Astrocyte (in vitro differentiated cells and primary cell): ENCODE measurements at regions not wholly inside any gene's neighbourhood (a gene's known extent, or its start where the extent isn't known, plus 50 kb on each side); places are given as distances from the start of the nearest gene placed in this dataset.

ENCODE experiments used
- DNase-seq: peaks from one replicate; pipeline ENCODE4 v3.0.0-alpha.2; 2010; ENCODE audit warnings: low read depth
- FAIRE-seq: peaks from 2 replicates; lab custom pipeline; 2011; peaks lifted over from hg19 to GRCh38; lab: Jason Lieb, UNC
- H2AFZ ChIP-seq: 2 replicates; pipeline ENCODE4 v1.6.0; 2012; ENCODE audit warnings: low read depth, low read length, inconsistent platforms
- H3K27ac ChIP-seq: 2 replicates; pipeline ENCODE4 v1.5.1; 2011; ENCODE audit warnings: low read depth, low read length, inconsistent platforms
- H3K27me3 ChIP-seq: 2 replicates; pipeline ENCODE4 v1.6.0; 2011; ENCODE audit warnings: low read length, inconsistent platforms; ENCODE audit not compliant: insufficient read depth
- H3K36me3 ChIP-seq: 2 replicates; pipeline ENCODE4 v1.5.1; 2011; ENCODE audit warnings: low read length, inconsistent platforms; ENCODE audit not compliant: insufficient read depth
- H3K4me1 ChIP-seq: 2 replicates; pipeline ENCODE4 v1.5.1; 2011; ENCODE audit warnings: low read length, inconsistent platforms; ENCODE audit not compliant: insufficient read depth
- H3K4me2 ChIP-seq: 2 replicates; pipeline ENCODE4 v1.6.0; 2012; ENCODE audit warnings: low read length, inconsistent platforms
- H3K4me3 ChIP-seq: 2 replicates; pipeline ENCODE4 v1.5.1; 2011; ENCODE audit warnings: low read depth, mild to moderate bottlenecking, low read length, inconsistent platforms; ENCODE audit not compliant: insufficient read depth
- H3K79me2 ChIP-seq: 2 replicates; pipeline ENCODE4 v1.6.0; 2012; ENCODE audit warnings: mild to moderate bottlenecking, low read length, inconsistent platforms; ENCODE audit not compliant: insufficient read depth
- H3K9ac ChIP-seq: 2 replicates; pipeline ENCODE4 v1.6.0; 2012; ENCODE audit warnings: mild to moderate bottlenecking, low read length, inconsistent platforms
- H3K9me3 ChIP-seq: 2 replicates; pipeline ENCODE4 v1.5.1; 2012; ENCODE audit warnings: low read depth, mild to moderate bottlenecking, low read length, inconsistent platforms; ENCODE audit not compliant: insufficient read depth
- H4K20me1 ChIP-seq: 2 replicates; pipeline ENCODE4 v1.6.0; 2012; ENCODE audit warnings: low read length, inconsistent platforms; ENCODE audit not compliant: insufficient read depth
- H3K27ac Mint-ChIP-seq: one replicate; pipeline ENCODE4 v1.8.0; 2021; ENCODE audit warnings: mild to moderate bottlenecking, mixed read lengths; ENCODE audit not compliant: unreplicated experiment
- H3K27me3 Mint-ChIP-seq: one replicate; pipeline ENCODE4 v1.8.0; 2021; ENCODE audit warnings: low read depth, mixed read lengths; ENCODE audit not compliant: unreplicated experiment
- H3K36me3 Mint-ChIP-seq: one replicate; pipeline ENCODE4 v1.8.0; 2021; ENCODE audit warnings: low read depth, mixed read lengths; ENCODE audit not compliant: unreplicated experiment
- H3K4me1 Mint-ChIP-seq: one replicate; pipeline ENCODE4 v1.8.0; 2021; ENCODE audit warnings: low read depth, mixed read lengths; ENCODE audit not compliant: unreplicated experiment
- H3K4me3 Mint-ChIP-seq: one replicate; pipeline ENCODE4 v1.8.0; 2021; ENCODE audit warnings: mild to moderate bottlenecking, moderate library complexity, mixed read lengths; ENCODE audit not compliant: unreplicated experiment
- H3K9me3 Mint-ChIP-seq: one replicate; pipeline ENCODE4 v1.8.0; 2021; ENCODE audit warnings: mild to moderate bottlenecking, mixed read lengths; ENCODE audit not compliant: unreplicated experiment
- EZH2 ChIP-seq: IDR thresholded peaks from 2 replicates; pipeline ENCODE4 v1.6.1; 2012; ENCODE audit warnings: mild to moderate bottlenecking, low read length, inconsistent platforms; ENCODE audit not compliant: insufficient read depth
- TF ChIP-seq, protein P1 (sequence below): IDR thresholded peaks from 2 replicates; pipeline ENCODE4 v1.5.1; 2011; ENCODE audit warnings: low read depth, mild to moderate bottlenecking, inconsistent platforms, low read length, moderate library complexity; ENCODE audit not compliant: insufficient read depth

DNA sequence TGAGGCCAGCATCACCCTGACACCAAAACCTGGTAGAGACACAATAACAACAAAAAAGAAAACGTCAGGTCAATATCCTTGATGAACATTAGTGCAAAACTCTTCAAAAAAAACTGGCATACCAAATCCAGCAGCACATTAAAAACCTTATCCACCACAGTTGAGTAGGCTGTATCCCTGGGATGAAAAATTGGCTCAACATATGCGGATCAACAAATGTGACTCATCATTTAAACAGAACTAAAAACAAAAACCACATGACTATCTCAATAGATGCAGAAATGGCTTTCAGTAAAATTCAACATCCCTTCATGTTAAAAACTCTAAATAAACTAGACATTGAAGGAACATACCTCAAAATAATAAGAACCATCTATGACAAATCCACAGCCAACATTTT lies 59.6 kb upstream of the PHIP start:
- H3K4me1 Mint-ChIP-seq, result no peaks in the 10 kb centered on the region

GRCh38 chr6:79135973-79136470 lies 58.0 kb upstream of the PHIP start:
- H3K27me3 ChIP-seq, result no peaks in the 10 kb centered on the region
- no peaks in the 10 kb centered on the region for H3K4me1 Mint-ChIP-seq
- no peak overlapping the region for H3K4me2 ChIP-seq
- no peak for DNase-seq
- H3K36me3 ChIP-seq, result no peaks in the 10 kb centered on the region
- no peak overlapping the region for H3K4me3 ChIP-seq
- no peak overlapping the region for H3K9ac ChIP-seq
- no peak overlapping the region for H3K27ac Mint-ChIP-seq
- no peak overlapping the region for H2AFZ ChIP-seq
- peaks cover 21% of the 10 kb centered on the region for H3K9me3 Mint-ChIP-seq
- H3K4me1 ChIP-seq, result no peaks in the 10 kb centered on the region
- H3K4me3 Mint-ChIP-seq, result no peak overlapping the region
- no peaks in the 10 kb centered on the region for H4K20me1 ChIP-seq
- no peaks in the 10 kb centered on the region for H3K27me3 Mint-ChIP-seq
- no peak overlapping the region for H3K27ac ChIP-seq
- no peaks in the 10 kb centered on the region for H3K79me2 ChIP-seq
- TF ChIP-seq EZH2, result no peak
- TF ChIP-seq, protein P1, sequence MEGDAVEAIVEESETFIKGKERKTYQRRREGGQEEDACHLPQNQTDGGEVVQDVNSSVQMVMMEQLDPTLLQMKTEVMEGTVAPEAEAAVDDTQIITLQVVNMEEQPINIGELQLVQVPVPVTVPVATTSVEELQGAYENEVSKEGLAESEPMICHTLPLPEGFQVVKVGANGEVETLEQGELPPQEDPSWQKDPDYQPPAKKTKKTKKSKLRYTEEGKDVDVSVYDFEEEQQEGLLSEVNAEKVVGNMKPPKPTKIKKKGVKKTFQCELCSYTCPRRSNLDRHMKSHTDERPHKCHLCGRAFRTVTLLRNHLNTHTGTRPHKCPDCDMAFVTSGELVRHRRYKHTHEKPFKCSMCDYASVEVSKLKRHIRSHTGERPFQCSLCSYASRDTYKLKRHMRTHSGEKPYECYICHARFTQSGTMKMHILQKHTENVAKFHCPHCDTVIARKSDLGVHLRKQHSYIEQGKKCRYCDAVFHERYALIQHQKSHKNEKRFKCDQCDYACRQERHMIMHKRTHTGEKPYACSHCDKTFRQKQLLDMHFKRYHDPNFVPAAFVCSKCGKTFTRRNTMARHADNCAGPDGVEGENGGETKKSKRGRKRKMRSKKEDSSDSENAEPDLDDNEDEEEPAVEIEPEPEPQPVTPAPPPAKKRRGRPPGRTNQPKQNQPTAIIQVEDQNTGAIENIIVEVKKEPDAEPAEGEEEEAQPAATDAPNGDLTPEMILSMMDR, result no peak
- FAIRE-seq, result no peak
- no peaks in the 10 kb centered on the region for H3K9me3 ChIP-seq
- peaks cover 7% of the 10 kb centered on the region for H3K36me3 Mint-ChIP-seq

More for the DNA sequence above, 59.6 kb upstream of the PHIP start:
- DNase-seq (no peak), FAIRE-seq (no peak)
- no peaks in the 10 kb centered on the region for H3K36me3 ChIP-seq
- no peak overlapping the region for H3K9ac ChIP-seq
- no peak overlapping the region for H3K4me3 ChIP-seq
- no peaks in the 10 kb centered on the region for H4K20me1 ChIP-seq
- no peaks in the 10 kb centered on the region for H3K9me3 ChIP-seq
- H3K4me1 ChIP-seq, result no peaks in the 10 kb centered on the region
- H3K36me3 Mint-ChIP-seq, result peaks cover 7% of the 10 kb centered on the region
- no peaks in the 10 kb centered on the region for H3K27me3 Mint-ChIP-seq
- H3K4me2 ChIP-seq, result no peak overlapping the region
- H3K27me3 ChIP-seq, result no peaks in the 10 kb centered on the region
- no peak overlapping the region for H3K27ac Mint-ChIP-seq
- no peak overlapping the region for H3K4me3 Mint-ChIP-seq
- H3K27ac ChIP-seq, result no peak overlapping the region
- TF ChIP-seq, protein P1, result no peak
- TF ChIP-seq EZH2, result no peak
- H3K9me3 Mint-ChIP-seq, result peaks cover 24% of the 10 kb centered on the region
- H3K79me2 ChIP-seq, result no peaks in the 10 kb centered on the region
- H2AFZ ChIP-seq, result no peak overlapping the region

- FAIRE-seq, result no peak
- Histone ChIP-seq H2AFZ (no peak overlapping the region), H3K79me2 (no peaks in the 10 kb centered on the region), H3K4me3 (no peak overlapping the region), H4K20me1 (no peaks in the 10 kb centered on the region), H3K9ac (no peak overlapping the region), H3K36me3 (no peaks in the 10 kb centered on the region), H3K4me2 (no peak overlapping the region), H3K9me3 (no peaks in the 10 kb centered on the region), H3K4me1 (no peaks in the 10 kb centered on the region), H3K27ac (no peak overlapping the region), H3K27me3 (no peaks in the 10 kb centered on the region)
- no peaks in the 10 kb centered on the region for H3K4me1 Mint-ChIP-seq
- H3K9me3 Mint-ChIP-seq, result peaks cover 21% of the 10 kb centered on the region
- H3K27me3 Mint-ChIP-seq, result no peaks in the 10 kb centered on the region
- TF ChIP-seq EZH2, result no peak
- TF ChIP-seq, protein P1, result no peak
- H3K36me3 Mint-ChIP-seq, result peaks cover 7% of the 10 kb centered on the region
- DNase-seq, result no peak
- H3K4me3 Mint-ChIP-seq, result no peak overlapping the region
- no peak overlapping the region for H3K27ac Mint-ChIP-seq
These were observed 56.8 kb upstream of the PHIP start for GRCh38 chr6:79134699-79135474.
